HuH-7.5 (cell line): ENCODE measurements at regions not wholly inside any gene's neighbourhood (a gene's known extent, or its start where the extent isn't known, plus 50 kb on each side); places are given as distances from the start of the nearest gene placed in this dataset.
"Not testable (repeated sequence)": the region's sequence is repeated elsewhere in the genome, so short reads cannot be mapped to it uniquely, and the experiment has no call there.

Source experiments
- DNase-seq: peaks from one replicate; pipeline ENCODE4 v3.0.0; 2011; ENCODE audit warnings: low spot score

GRCh38 chr3:115204475-115204874 is 57.4 kb upstream of the ZBTB20 start:
- DNase-seq: no peak

- DNase-seq: no peak
These were observed 61.1 kb upstream of the ZBTB20 start for GRCh38 chr3:115208066-115208750.

- DNase-seq: no peak
These were observed 64.9 kb upstream of the ZBTB20 start for GRCh38 chr3:115211810-115212492.

GRCh38 chr3:115212615-115213014 is 65.5 kb upstream of the ZBTB20 start:
- no peak for DNase-seq

GRCh38 chr3:115213052-115213451 is 66.0 kb upstream of the ZBTB20 start:
- not testable (repeated sequence) for DNase-seq

GRCh38 chr3:115217292-115217677 is 70.2 kb upstream of the ZBTB20 start:
- no peak for DNase-seq

DNA sequence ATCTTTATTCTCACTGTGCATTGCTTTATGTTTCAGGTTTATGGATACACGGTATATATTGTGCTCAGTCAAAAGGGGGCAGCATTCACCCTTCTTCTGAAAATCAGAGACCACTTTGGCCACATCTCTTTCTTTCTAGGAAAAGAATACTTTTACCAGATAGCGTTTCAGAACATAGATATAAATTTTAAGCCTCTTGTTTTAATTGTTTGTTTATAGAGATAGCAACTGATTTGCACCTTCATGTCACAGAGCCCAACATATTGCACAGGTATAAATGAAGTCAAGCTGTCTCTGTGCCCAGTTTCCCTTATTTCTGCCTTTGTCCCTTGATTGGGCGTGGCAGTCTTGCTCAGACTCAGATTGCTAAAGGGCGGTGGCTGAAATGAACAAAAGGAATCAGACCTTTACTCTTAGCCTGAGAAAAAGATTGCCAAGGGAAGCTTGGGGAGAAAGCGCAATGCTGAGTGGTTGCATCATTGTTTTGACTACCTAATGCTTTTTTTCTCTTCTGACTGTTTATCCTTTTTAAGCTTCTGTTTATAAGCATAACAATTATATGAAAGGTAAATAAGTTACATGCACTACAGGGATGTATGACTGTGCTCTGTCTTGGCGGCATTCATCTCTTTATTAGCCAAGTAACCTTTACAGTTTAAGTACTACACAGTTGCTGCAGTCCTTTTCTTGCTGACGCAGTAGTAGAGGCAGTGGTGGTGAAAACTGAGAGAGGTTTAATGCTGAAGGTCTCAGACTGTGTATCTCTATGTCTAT is 70.8 kb upstream of the ZBTB20 start:
- no peak for DNase-seq

DNA sequence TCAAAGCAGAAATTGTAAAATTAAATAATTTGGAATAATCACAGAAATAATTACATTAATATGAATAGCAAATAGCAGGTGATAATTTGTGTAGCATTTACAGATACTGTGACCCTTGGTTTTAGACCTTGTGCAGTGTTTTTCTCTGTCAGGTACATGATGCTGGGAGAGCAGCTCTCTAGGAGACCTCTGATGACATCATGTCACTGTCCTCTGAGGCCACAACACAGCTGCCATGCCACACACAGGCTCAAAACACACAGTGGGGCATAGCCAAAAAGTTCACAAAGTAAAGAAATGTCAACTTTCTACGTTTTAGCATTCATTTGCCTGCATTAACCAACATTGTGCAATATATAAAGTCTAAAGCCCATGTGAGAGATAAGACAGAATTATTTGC is 71.8 kb upstream of the ZBTB20 start:
- DNase-seq: no peak

DNA sequence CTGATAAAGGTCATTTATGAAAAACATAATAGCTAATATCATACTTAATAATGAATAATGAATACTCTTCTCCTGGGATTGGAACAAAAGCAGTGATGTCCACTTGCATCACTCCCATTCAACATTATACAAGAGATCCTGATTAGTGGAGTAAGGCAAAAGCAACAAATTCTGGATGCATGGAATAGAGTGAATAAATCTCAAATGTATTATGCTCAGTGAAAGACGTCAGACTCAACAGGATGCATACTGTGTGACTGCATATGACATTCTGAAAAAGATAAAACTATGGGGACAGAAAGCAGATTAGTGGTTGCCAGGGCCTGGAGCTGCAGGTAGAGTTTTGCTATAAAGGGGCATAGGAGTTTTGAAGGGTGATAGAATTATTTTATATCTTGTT is 77.6 kb upstream of the ZBTB20 start:
- DNase-seq: no peak

DNA sequence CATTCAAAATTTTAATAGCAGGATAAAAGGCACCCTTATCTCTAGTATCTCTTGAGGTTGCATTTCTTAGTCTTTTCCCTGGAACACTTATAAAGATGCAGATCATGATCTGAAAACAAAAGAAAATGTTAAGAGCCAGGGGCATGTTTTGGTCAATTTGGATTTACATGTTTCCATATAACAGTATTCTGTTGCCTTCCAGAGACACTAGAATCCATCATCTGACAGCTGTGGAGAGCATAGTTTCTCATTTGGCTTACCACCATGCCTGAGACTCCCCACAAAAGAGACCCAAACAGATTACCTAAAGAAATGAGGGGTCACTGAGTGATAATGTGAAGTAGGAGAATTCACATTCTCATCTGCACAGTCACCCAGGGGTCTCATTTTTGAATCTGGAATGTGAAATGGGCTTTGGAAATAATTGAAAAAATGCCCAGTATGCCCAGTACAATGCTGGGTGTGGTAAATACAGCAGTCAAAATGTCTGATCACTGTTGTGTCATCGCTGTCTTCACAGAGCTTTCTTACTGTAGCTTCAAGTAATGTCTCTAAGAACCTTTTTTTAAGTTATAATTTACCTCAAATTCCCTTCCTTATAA is 79.9 kb upstream of the ZBTB20 start:
- DNase-seq: no peak

GRCh38 chr3:115227461-115227860 is 80.4 kb upstream of the ZBTB20 start:
- DNase-seq: no peak

DNA sequence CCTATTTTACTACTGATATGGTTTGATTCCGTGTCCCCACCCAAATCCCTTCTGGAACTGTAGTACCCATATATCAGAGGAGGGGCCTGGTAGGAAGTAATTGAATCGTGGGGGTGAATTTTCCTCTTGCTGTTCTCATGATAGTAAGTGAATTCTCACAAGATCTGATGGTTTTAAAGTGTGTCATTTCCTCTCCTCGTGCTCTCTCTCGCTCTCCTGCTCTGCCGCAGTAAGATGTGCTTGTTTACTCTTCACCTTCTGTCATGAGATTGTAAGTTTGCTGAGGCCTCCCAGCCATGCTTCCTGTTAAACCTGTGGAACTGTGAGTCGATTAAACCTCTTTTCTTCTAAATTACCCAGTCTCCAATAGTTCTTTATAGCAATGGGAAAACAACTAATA is 81.2 kb upstream of the ZBTB20 start:
- no peak for DNase-seq

- no peak for DNase-seq
These were observed 85.1 kb upstream of the ZBTB20 start for GRCh38 chr3:115232167-115232566.

DNA sequence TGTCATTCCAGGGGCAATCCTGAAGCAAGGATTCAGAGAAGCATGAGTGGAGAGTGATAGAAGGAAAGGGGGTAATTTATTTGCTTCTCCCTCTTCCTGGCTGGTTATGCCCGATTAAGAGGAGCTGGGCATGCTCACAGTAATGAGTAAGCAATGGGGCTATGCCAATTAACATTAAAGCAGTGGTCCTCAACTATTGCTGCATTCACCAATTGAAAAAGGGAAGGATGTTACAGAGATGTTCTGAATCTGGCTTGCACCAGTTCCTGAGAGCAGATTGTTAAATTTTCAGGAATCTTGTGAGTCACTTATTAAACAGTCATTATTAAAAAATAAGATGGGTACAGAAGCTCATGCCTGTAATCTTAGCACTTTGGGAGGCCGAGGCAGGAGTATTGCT is 85.9 kb upstream of the ZBTB20 start:
- DNase-seq: no peak

- DNase-seq: no peak
These were observed 89.4 kb upstream of the ZBTB20 start for GRCh38 chr3:115236496-115236895.

DNA sequence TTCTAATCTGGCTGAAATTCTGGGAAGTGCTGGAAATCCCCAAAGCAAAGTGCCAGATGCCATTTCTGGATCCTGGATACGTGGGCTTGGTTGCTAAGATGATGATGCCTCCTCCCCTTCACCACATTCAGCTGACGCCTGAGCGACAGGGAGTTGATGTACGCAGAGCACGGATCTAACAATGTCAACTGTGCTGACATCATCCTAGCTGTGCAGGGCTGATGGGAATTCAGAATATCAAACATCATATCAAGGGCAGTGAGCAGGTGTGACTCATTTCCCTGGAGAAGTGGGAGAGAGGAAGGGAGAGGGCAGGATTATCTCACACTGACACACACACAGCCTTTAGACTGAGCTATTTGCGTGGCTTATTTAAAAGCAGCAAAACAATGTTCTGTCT is 92.6 kb upstream of the ZBTB20 start:
- no peak for DNase-seq

GRCh38 chr3:115244350-115244749 is 97.3 kb upstream of the ZBTB20 start:
- DNase-seq: no peak

DNA sequence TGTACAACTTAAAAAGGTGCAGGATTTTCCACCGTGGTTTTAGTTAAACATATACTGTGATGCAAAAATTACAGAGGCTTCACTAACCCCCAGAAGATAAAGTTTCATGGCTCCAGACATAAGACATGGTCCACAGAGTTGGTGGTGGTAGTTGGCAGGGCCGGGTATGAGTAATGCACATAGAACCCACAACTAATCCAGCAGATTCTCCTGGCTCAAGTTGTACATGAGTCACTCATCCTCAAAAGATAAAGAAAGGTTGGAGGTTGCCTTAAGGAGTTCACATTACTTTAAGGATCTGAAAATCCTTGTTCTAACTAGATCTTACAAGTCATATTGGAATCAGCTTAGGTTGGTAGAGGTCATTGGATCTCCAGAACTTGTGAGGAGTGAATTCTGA is 98.3 kb upstream of the ZBTB20 start:
- DNase-seq: no peak

DNA sequence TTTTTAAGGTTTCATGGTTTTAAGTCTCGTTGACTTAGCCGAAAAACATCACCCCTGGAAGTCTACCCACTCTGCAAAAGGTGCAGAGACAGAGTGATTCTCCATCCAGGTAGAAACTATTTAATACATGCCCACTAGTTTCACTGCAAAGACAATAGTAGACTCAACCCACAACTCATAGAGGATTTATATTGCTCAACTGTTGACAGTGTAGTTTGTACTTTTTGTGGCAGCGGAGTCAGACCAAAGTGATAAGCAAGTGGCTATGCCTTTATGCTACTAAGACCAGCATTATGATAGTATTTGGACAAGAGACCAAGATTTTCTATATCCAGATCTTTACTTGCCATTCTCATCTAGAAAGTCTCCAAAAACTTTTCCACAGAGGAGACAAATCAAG is 98.8 kb upstream of the ZBTB20 start:
- DNase-seq: no peak

DNA sequence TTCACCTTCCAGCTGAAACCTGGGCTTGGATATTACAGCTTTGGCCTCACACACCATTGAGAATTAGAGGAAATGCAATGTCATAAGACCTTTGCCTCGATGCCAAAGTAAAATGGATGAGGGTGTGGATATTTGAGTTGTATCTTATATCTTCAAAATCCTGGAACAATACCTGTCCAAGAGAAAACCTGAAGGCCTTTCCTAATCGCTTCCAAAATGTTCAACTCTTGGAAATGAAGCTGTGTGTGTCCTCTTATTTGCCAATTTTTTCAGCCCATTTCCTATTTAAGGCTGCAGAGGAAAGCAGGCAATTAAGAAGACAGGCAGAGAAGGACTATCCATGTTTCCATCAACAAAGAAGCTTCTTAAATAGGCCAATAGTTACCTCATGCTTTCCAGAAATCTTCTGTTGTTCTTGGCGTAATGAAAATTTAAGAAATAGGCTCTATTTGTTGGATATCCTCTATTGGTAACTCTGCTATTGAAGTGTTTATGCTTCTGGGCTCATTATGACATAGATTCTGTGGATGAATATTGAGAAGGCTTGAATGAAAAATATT is 99.5 kb upstream of the ZBTB20 start:
- no peak for DNase-seq

- DNase-seq: no peak
These were observed 101.2 kb upstream of the ZBTB20 start for GRCh38 chr3:115248274-115248673.

GRCh38 chr3:115251509-115251908 is 104.4 kb upstream of the ZBTB20 start:
- no peak for DNase-seq

- no peak for DNase-seq
These were observed 105.6 kb upstream of the ZBTB20 start for GRCh38 chr3:115252679-115253078.
